OCI-LY7 (cell line): ENCODE measurements at regions not wholly inside any gene's neighbourhood (a gene's known extent, or its start where the extent isn't known, plus 50 kb on each side); places are given as distances from the start of the nearest gene placed in this dataset.

Experiments
- BruUV-seq: library from RNA; stranded (reverse); fragments of 400-500 nt; replicated peaks from 2 replicates; lab custom pipeline; 2021; lab: Mats Ljungman, UMichigan
- CTCF ChIA-PET: fragments of 300-600 bp; sonication (Branson Sonifier 250); formaldehyde crosslinking; loops from one replicate; lab custom pipeline; 2022; ENCODE audit warnings: antibody characterized with exemption; ENCODE audit not compliant: unreplicated experiment; lab: Charles Lee
- POLR2A ChIA-PET: fragments of 300-600 bp; sonication (Branson Sonifier 250); formaldehyde crosslinking; loops from one replicate; lab custom pipeline; 2022; ENCODE audit warnings: antibody characterized with exemption; lab: Charles Lee
- DNase-seq: peaks from one replicate; pipeline ENCODE4 v3.0.0-alpha.2; 2015; ENCODE audit warnings: low spot score
- H2AFZ ChIP-seq: fragments of 200-600 bp; sonication (generic), shearing (Covaris generic); 2 replicates; pipeline ENCODE4 v1.6.1; 2014; ENCODE audit warnings: mild to moderate bottlenecking, antibody characterized with exemption, low read length, moderate library complexity
- H3K27ac ChIP-seq: fragments of 200-600 bp; sonication (generic); 2 replicates; pipeline ENCODE4 v1.5.1; 2014; ENCODE audit warnings: mixed run types, low read depth, mild to moderate bottlenecking, moderate library complexity, low read length, inconsistent platforms; ENCODE audit not compliant: poor library complexity, severe bottlenecking
- H3K36me3 ChIP-seq: fragments of 200-600 bp; sonication (generic); 2 replicates; pipeline ENCODE4 v1.6.1; 2014; ENCODE audit warnings: mild to moderate bottlenecking, antibody characterized with exemption, low read length, moderate library complexity, mixed read lengths; ENCODE audit not compliant: insufficient read depth
- H3K4me1 ChIP-seq: fragments of 200-600 bp; sonication (generic); 2 replicates; pipeline ENCODE4 v1.5.1; 2014; ENCODE audit warnings: mild to moderate bottlenecking, low read length; ENCODE audit not compliant: insufficient read depth, poor library complexity, severe bottlenecking
- H3K4me2 ChIP-seq: fragments of 200-600 bp; sonication (generic); 2 replicates; pipeline ENCODE4 v1.6.1; 2014; ENCODE audit warnings: mild to moderate bottlenecking, low read length
- H3K4me3 ChIP-seq: fragments of 200-600 bp; sonication (generic); 2 replicates; pipeline ENCODE4 v1.5.1; 2014; ENCODE audit warnings: mild to moderate bottlenecking, low read depth, low read length; ENCODE audit not compliant: poor library complexity, severe bottlenecking
- H3K79me2 ChIP-seq: fragments of 200-600 bp; sonication (generic); 2 replicates; pipeline ENCODE4 v1.6.1; 2016; ENCODE audit warnings: low read depth, mild to moderate bottlenecking, low read length, moderate library complexity, mixed read lengths; ENCODE audit not compliant: insufficient read depth
- H3K9me2 ChIP-seq: fragments of 200-600 bp; sonication (generic); 2 replicates; pipeline ENCODE4 v1.6.1; 2016; ENCODE audit warnings: mild to moderate bottlenecking, low read length, mixed read lengths; ENCODE audit not compliant: insufficient read depth
- H3K9me3 ChIP-seq: fragments of 200-600 bp; sonication (generic); 2 replicates; pipeline ENCODE4 v1.6.1; 2014; ENCODE audit warnings: mild to moderate bottlenecking, mixed run types, low read length, mixed read lengths
- H4K20me1 ChIP-seq: fragments of 200-600 bp; sonication (generic); 2 replicates; pipeline ENCODE4 v1.6.1; 2014; ENCODE audit warnings: mild to moderate bottlenecking, antibody characterized with exemption, low read length, moderate library complexity, mixed read lengths; ENCODE audit not compliant: insufficient read depth
- CTCF ChIP-seq: fragments of 200-600 bp; sonication (generic); conservative IDR thresholded peaks from 2 replicates; pipeline ENCODE4 v1.5.1; 2014; ENCODE audit warnings: mild to moderate bottlenecking, antibody characterized with exemption, low read length, moderate library complexity, mixed read lengths
- EZH2phosphoT487 ChIP-seq: fragments of 200-600 bp; sonication (generic); IDR thresholded peaks from 2 replicates; pipeline ENCODE4 v1.6.1; 2018; ENCODE audit warnings: low read depth, borderline replicate concordance, mild to moderate bottlenecking, mixed run types, antibody characterized with exemption, low read length, moderate library complexity, mixed read lengths
- intact Hi-C: fragments of 100-400 bp; cut with micrococcal nuclease; formaldehyde crosslinking; loops from one replicate; pipeline ENCODE4 v1.10.0; 2022; ENCODE audit not compliant: unreplicated experiment

GRCh38 chr2:228378696-228379425 lies 197.4 kb upstream of the SPHKAP start:
- no peaks in the 10 kb centered on the region for H3K9me2 ChIP-seq
- POLR2A ChIA-PET = interaction anchor here (0.6 kb wide), 1 partner anchor 241 kb away, joined by 3 read pairs; no protein-coding TSS in a partner anchor
- CTCF ChIA-PET = no interaction called here
- H3K4me3 ChIP-seq = no peak overlapping the region
- no peak overlapping the region for H3K27ac ChIP-seq
- intact Hi-C loops = no loop called here
- no peaks in the 10 kb centered on the region for H3K9me3 ChIP-seq
- no TSS peak for BruUV-seq
- no peak for DNase-seq
- H2AFZ ChIP-seq = no peak overlapping the region
- TF ChIP-seq CTCF = no peak
- TF ChIP-seq EZH2phosphoT487 = no peak
- H3K4me2 ChIP-seq = no peak overlapping the region
- H4K20me1 ChIP-seq = no peaks in the 10 kb centered on the region
- H3K36me3 ChIP-seq = no peaks in the 10 kb centered on the region
- H3K4me1 ChIP-seq = no peaks in the 10 kb centered on the region
- H3K79me2 ChIP-seq = no peaks in the 10 kb centered on the region

GRCh38 chr2:228378233-228378632 lies 196.7 kb upstream of the SPHKAP start:
- H3K9me2 ChIP-seq = no peaks in the 10 kb centered on the region
- POLR2A ChIA-PET = no interaction called here
- no peak overlapping the region for H3K4me3 ChIP-seq
- TF ChIP-seq CTCF = no peak
- no peak for TF ChIP-seq EZH2phosphoT487
- no peaks in the 10 kb centered on the region for H3K79me2 ChIP-seq
- CTCF ChIA-PET = no interaction called here
- no peak for DNase-seq
- H3K36me3 ChIP-seq = no peaks in the 10 kb centered on the region
- no peak overlapping the region for H3K27ac ChIP-seq
- no peaks in the 10 kb centered on the region for H3K4me1 ChIP-seq
- no peaks in the 10 kb centered on the region for H3K9me3 ChIP-seq
- no peak overlapping the region for H2AFZ ChIP-seq
- no TSS peak for BruUV-seq
- intact Hi-C loops = no loop called here
- no peak overlapping the region for H3K4me2 ChIP-seq
- H4K20me1 ChIP-seq = no peaks in the 10 kb centered on the region

- ChIA-PET POLR2A (no interaction called here), CTCF (no interaction called here)
- Histone ChIP-seq H3K4me2 (no peak overlapping the region), H3K36me3 (no peaks in the 10 kb centered on the region), H3K4me3 (no peak overlapping the region), H4K20me1 (no peaks in the 10 kb centered on the region), H3K27ac (no peak overlapping the region), H2AFZ (no peak overlapping the region), H3K9me3 (no peaks in the 10 kb centered on the region), H3K4me1 (no peaks in the 10 kb centered on the region), H3K9me2 (no peaks in the 10 kb centered on the region), H3K79me2 (no peaks in the 10 kb centered on the region)
- no peak for TF ChIP-seq CTCF
- TF ChIP-seq EZH2phosphoT487 = no peak
- intact Hi-C loops = no loop called here
- no peak for DNase-seq
- BruUV-seq = no TSS peak
These were observed 196.0 kb upstream of the SPHKAP start for GRCh38 chr2:228377533-228377932.
